Ecto neural progenitor cell (in vitro differentiated cells): ENCODE measurements at regions not wholly inside any gene's neighbourhood (a gene's known extent, or its start where the extent isn't known, plus 50 kb on each side); places are given as distances from the start of the nearest gene placed in this dataset.
"Not testable (repeated sequence)": the region's sequence is repeated elsewhere in the genome, so short reads cannot be mapped to it uniquely, and the experiment has no call there.

Experiments used
- DNase-seq: peaks from one replicate; pipeline ENCODE4 v3.0.0-alpha.2; 2018; ENCODE audit warnings: low spot score

- no peak for DNase-seq
Measured at GRCh38 chr6:81465859-81466258, 286.6 kb downstream of the TENT5A start.

GRCh38 chr6:81456416-81456815 lies 296.1 kb downstream of the TENT5A start:
- DNase-seq, result no peak

DNA sequence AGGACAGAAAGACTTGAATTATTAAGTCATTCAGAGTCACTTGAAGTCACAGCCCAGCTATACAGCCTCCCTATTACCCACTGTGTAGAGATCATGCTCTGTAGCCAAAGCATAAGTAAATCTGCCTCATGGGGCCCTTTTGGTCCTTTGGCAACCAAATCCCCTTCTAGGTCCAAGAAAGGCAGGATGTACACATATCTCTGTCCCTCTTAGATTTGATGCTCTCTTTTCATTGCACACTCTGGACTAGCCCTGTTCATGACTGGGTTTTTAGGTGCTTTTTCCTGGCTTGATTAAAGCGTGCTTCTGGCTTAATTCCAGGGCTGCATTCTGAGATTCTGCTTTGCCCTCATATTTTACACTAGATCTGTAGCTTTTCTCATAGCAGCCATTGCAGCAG lies 296.8 kb downstream of the TENT5A start:
- no peak for DNase-seq

DNA sequence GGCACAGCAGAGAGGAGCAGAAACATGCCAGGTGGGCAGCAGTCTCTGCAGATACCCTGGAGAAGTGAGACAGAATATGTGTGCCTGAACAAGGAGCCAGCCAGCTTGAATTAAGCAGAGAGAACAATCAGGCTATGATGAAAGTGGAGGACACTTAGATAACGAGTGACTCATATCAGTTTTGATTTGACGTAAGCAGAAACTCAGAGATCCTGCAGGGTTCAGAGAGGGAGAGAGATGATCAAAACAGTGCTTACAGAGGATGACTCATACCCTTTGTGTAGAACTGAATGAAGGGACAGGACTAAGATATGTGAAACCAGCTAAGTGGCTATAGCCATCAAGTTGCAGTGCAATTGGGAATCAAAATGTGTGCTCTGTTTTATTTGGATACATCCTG lies 300.7 kb downstream of the TENT5A start:
- DNase-seq, result no peak

GRCh38 chr6:81450180-81450579 lies 302.3 kb downstream of the TENT5A start:
- DNase-seq, result no peak

- DNase-seq, result no peak
Measured at GRCh38 chr6:81446509-81446908, 306.0 kb downstream of the TENT5A start.

DNA sequence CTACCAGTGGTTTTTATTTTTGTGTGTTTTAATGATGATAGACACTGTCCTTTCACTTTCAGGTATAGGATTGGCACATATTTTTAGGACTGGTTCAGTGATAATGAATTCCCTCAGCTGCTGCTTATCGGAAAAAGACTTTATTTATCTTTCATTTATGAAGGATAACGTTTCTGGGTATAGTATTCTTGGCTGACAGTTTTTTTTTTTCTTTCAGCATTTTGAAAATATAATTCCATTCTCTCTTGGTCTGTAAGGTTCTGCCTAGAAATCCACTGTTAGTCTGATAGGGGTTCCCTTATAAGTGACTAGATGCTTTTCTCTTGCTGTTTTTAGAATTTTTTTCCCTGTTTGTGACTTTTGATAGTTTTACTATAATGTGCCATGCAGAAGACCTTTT lies 313.1 kb downstream of the TENT5A start:
- no peak for DNase-seq

DNA sequence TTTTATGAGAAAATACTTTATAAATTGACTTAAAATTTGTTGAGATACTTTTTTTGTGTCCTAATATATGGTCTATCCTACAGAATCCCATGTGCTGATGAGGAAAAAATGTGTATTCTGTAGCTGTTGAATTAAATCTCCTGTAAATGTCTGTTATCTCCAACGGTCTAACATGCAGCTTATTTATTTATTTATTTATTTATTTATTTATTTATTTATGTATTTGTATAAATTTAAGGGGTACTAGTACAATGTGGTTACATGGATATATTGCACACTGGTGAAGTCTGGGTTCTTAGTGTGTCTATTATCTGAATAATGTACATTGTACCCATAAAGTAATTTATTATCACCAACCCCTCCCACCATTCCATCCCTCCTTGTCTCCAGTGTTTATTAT lies 315.5 kb downstream of the TENT5A start:
- DNase-seq, result no peak

DNA sequence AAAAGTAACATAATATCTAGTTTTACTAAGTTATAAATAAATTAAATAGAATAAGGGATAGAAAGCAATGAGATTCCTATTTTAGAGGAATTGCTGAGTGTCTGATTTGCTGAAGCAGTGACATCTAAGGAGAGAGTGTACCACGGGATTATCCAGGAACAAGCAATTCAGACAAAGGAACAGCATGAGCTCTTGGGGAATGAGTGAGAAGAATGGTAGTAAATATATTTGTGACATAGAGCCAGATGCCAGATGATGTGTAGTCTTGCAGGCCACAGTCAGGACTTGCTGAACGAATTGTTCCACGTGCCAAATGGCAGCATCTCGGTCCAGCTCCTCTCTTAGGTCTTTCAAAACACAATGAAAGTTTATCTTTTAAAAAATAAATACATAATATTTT lies 339.2 kb downstream of the TENT5A start:
- no peak for DNase-seq

DNA sequence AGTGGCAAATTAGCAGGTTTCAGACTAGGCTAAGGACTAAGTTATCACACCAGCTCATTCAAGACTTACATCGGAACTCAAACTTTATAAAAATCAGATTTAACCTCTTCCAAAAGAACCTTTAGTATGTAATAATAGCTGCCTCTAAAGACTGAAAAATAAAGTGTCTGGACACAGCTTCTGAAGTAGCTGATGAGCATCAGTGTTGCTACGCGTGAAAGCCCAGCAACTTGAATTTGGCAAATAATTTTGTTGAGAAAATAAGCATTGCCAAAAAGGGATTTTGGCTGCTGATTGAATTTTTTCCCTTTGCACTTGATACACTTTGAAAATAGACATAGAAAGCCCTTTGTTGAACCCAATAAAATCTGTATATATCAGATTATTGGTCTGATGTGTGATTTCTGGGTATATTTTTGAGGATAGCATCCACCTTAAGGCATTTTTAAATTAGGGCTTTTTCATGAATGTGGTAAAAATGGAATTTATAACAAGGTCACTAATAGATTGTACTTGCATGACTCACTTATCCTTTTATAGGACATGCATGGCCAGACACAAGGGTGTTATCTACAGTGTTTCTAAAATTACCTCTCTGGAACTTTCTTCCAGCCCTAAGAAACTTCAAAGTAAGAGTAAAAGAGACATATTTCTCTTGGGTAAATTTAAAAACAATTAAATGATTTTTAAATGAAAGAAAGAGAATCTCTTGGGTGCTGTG lies 350.4 kb downstream of the TENT5A start:
- DNase-seq, result no peak

DNA sequence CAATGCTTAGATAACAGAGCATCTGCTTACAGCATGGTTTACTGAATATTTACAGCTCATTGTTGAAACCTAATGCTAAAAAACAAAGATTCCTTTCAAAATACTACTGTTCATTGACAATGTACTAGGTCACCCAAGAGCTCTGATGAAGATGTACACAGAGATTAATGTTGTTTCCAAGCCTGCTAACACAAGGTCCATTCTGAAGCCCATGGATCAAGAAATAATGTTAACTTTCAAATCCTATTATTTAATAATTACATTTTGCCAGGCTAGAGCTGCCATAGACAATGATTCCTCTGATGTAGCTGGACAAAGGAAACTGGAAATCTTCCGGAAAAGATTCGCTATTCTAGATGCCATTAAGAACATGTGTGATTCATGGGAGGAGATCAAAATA lies 355.6 kb downstream of the TENT5A start:
- no peak for DNase-seq

DNA sequence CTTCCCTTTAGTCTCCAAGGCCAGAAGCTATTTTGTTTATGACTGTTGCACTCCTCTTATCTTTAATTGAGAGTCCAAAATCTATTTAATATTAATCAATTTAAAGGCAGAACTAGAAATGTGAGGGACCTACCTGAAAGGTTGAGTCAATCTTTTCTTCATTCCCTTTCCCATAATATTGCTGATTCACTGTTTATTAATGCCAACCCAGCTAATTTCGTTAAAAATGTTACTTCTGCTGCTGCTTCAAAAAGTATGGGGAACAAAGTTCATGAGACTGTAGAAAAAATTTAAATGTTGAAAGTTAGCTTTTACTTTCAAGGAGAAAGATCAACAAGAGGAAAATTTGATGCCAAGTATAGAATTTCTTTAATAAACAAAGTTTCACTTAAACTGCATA lies 365.3 kb downstream of the TENT5A start:
- no peak for DNase-seq

GRCh38 chr6:81384921-81385320 lies 367.6 kb downstream of the TENT5A start:
- no peak for DNase-seq

- DNase-seq, result no peak
Measured at GRCh38 chr6:81383472-81383871, 369.0 kb downstream of the TENT5A start.

- DNase-seq, result no peak
Measured at GRCh38 chr6:81382852-81383251, 369.6 kb downstream of the TENT5A start.

DNA sequence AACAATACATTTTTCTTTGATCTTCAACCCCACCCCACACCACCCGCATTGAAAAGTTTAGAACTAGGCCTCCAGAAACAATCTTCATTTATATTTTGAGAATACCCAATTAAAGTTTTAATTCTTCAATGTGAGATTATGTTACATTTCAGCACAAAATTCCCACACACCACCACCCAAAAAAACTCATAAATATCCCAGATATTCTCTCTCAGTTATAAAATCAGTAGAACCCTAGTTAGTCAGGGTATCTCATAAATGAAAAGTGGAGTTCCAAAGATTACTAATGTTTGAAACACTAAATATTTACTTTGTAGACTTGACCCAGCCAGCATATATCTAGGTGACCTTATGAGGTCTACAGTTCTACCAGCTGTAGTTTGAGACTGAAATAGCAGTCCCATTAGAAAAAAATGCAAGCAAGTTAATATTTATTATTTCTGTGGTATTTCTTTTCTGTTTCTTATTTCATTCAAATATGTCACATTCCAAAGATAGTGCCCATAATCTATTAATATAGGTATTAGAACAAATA lies 371.0 kb downstream of the TENT5A start:
- DNase-seq, result no peak

- no peak for DNase-seq
Measured at GRCh38 chr6:81380718-81381338, 371.7 kb downstream of the TENT5A start.

GRCh38 chr6:81376745-81377144 lies 375.7 kb downstream of the TENT5A start:
- no peak for DNase-seq

GRCh38 chr6:81373414-81373813 lies 379.1 kb downstream of the TENT5A start:
- DNase-seq, result no peak

- no peak for DNase-seq
Measured at GRCh38 chr6:81371930-81372329, 380.6 kb downstream of the TENT5A start.

GRCh38 chr6:81366972-81367371 lies 385.5 kb downstream of the TENT5A start:
- no peak for DNase-seq

DNA sequence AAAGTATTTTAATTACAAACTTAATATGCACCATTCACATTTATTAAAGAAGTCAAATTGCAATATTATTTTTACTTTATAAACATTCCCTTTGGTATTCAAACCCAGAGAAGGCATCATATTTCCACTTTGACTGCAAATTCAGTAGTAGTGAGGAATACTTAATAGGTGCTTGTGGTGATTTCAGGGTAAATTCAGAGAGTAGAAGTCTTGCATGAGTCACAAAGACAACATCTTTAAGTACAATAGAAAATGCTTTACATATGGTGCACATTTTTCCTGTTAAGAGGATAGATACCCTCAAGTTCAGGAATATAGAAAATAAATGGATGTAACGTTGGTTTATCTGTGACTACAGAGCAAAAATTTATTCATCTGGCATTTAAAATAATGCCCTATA lies 390.2 kb downstream of the TENT5A start:
- no peak for DNase-seq

DNA sequence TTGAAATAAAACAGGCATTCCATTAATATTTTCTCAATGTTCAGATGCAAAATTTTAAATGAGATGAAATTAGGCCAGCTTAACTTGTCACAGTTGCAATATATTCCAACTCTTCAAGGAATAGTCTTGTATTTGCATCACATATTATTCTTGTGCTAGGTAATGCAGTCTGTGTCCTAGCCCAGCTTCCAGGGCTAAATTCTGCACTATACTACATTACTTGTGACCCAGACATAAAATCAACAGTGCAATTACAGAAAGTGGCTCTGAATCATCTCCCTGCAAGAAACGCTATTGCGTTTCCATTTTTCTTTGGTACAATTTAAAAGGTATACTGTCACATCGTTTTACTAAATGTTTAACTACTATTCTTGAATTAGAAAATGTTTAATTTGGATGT lies 399.2 kb downstream of the TENT5A start:
- DNase-seq, result no peak

DNA sequence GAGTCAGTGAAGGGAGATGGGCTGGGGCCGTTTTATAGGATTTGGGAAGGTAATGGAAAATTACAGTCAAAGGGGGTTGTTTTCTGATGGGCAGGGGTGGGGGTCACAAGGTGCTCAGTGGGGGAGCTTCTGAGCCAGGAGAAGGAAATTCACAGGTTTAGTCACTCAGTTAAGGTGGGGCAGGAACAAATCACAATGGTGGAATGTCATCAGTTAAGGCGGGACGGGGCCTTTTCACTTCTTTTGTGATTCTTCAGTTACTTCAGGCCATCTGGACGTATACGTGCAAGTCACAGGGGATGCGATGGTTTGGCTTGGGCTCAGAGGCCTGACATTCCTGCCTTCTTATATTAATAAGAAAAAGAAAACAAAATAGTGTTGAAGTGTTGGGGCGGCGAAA lies 408.5 kb downstream of the TENT5A start:
- DNase-seq, result not testable (repeated sequence)
